ENCODE measurements at regions not wholly inside any gene's neighbourhood (a gene's known extent, or its start where the extent isn't known, plus 50 kb on each side); places are given as distances from the start of the nearest gene placed in this dataset.

- no peak for TF ChIP-seq ELF4 (CRISPR knock-in tag; IDR thresholded peaks at IDR 0.05; ENCODE audit: low read depth)
- TF ChIP-seq ZNF416 (CRISPR knock-in tag; IDR thresholded peaks at IDR 0.05), result no peak
- TF ChIP-seq HMGXB4 (CRISPR knock-in tag; IDR thresholded peaks at IDR 0.05), result no peak
- TF ChIP-seq, protein P1, sequence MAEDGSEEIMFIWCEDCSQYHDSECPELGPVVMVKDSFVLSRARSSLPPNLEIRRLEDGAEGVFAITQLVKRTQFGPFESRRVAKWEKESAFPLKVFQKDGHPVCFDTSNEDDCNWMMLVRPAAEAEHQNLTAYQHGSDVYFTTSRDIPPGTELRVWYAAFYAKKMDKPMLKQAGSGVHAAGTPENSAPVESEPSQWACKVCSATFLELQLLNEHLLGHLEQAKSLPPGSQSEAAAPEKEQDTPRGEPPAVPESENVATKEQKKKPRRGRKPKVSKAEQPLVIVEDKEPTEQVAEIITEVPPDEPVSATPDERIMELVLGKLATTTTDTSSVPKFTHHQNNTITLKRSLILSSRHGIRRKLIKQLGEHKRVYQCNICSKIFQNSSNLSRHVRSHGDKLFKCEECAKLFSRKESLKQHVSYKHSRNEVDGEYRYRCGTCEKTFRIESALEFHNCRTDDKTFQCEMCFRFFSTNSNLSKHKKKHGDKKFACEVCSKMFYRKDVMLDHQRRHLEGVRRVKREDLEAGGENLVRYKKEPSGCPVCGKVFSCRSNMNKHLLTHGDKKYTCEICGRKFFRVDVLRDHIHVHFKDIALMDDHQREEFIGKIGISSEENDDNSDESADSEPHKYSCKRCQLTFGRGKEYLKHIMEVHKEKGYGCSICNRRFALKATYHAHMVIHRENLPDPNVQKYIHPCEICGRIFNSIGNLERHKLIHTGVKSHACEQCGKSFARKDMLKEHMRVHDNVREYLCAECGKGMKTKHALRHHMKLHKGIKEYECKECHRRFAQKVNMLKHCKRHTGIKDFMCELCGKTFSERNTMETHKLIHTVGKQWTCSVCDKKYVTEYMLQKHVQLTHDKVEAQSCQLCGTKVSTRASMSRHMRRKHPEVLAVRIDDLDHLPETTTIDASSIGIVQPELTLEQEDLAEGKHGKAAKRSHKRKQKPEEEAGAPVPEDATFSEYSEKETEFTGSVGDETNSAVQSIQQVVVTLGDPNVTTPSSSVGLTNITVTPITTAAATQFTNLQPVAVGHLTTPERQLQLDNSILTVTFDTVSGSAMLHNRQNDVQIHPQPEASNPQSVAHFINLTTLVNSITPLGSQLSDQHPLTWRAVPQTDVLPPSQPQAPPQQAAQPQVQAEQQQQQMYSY (CRISPR knock-in tag; IDR thresholded peaks at IDR 0.05), result no peak
- TF ChIP-seq, protein P2, sequence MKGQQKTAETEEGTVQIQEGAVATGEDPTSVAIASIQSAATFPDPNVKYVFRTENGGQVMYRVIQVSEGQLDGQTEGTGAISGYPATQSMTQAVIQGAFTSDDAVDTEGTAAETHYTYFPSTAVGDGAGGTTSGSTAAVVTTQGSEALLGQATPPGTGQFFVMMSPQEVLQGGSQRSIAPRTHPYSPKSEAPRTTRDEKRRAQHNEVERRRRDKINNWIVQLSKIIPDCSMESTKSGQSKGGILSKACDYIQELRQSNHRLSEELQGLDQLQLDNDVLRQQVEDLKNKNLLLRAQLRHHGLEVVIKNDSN (CRISPR knock-in tag; IDR thresholded peaks at IDR 0.05), result no peak
- no peak for TF ChIP-seq CTCF (IDR thresholded peaks at IDR 0.05)
- no peak for TF ChIP-seq ZNF121 (CRISPR knock-in tag; IDR thresholded peaks at IDR 0.05)
- TF ChIP-seq AR (CRISPR knock-in tag; IDR thresholded peaks at IDR 0.05), result no peak
- TF ChIP-seq, protein P3, sequence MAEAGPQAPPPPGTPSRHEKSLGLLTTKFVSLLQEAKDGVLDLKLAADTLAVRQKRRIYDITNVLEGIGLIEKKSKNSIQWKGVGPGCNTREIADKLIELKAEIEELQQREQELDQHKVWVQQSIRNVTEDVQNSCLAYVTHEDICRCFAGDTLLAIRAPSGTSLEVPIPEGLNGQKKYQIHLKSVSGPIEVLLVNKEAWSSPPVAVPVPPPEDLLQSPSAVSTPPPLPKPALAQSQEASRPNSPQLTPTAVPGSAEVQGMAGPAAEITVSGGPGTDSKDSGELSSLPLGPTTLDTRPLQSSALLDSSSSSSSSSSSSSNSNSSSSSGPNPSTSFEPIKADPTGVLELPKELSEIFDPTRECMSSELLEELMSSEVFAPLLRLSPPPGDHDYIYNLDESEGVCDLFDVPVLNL (CRISPR knock-in tag; IDR thresholded peaks at IDR 0.05; ENCODE audit: borderline replicate concordance, low read depth), result no peak
Observed at GRCh38 chr18:24837066-24837465, 376.6 kb downstream of the HRH4 start.

Data from WTC11 (cell line).